ENCODE measurements at regions not wholly inside any gene's neighbourhood (a gene's known extent, or its start where the extent isn't known, plus 50 kb on each side); places are given as distances from the start of the nearest gene placed in this dataset.

DNA sequence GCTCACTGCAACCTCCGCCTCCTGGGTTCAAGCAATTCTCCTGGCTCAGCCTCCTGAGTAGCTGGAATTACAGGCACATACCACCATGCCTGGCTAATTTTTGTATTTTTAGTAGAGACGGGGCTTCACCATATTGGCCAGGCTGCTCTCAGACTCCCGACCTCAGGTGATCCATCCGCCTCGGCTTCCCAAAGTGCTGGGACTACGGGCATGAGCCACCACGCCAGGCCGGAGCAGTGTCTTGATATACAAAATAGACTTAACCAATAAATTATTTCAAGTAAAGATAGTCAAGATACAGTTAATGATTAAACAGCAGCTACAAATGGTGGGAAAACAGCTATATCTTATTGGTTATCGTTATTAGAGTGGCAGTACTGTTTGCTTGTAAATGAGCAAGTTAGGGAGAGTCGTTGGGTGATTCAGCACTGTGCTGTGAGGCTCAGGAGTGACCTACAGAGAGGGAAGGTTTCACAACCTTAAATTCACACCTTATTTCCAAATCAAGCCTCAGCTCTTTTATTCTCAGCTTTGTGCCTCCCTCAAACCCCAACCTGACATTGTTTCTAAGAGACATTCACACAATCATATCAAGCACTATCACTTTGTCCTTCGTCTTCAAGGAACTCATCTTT, 1128.4 kb upstream of the MAP3K7 start:
- TF ChIP-seq YY1 (IDR thresholded peaks at IDR 0.05; ENCODE audit: insufficient read depth, insufficient read length) (no peak), ZNF274 (IDR thresholded peaks at IDR 0.05; ENCODE audit: low read depth, low read length) (no peak)
